ENCODE measurements at regions not wholly inside any gene's neighbourhood (a gene's known extent, or its start where the extent isn't known, plus 50 kb on each side); places are given as distances from the start of the nearest gene placed in this dataset.

DNA sequence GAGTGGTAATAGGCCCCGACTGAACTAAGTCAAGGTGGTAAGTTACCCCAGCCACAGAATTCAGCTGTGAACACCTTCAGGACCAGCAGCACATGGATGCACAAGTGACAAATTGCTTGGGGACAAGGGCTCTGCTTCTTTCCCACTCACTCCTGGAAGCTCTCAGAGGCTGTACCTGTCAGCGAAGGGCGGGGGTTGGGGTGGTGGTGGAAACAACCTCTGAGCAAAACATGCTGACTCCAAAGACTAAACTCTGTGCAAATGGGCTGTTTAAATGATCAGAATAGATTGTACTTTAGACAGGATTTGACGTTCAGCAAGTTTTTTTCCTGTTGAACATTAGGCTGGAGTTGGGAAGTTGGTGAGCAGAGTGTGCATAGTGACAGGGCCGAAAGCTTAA, 544.5 kb upstream of the ZNF608 start:
- Mint-ChIP-seq H3K27ac (no peak overlapping the region), H3K27me3 (no peaks in the 10 kb centered on the region), H3K4me3 (no peak overlapping the region), H3K36me3 (no peaks in the 10 kb centered on the region), H3K9me3 (peaks cover 0 to 11% (median 0%) of the 10 kb centered on the region in 9 donors), H3K4me1 (peaks cover 0 to 6% (median 0%) of the 10 kb centered on the region in 4 donors)
- no peak for DNase-seq
- no peak for ATAC-seq
- POLR2A ChIA-PET: no interaction called here

DNA sequence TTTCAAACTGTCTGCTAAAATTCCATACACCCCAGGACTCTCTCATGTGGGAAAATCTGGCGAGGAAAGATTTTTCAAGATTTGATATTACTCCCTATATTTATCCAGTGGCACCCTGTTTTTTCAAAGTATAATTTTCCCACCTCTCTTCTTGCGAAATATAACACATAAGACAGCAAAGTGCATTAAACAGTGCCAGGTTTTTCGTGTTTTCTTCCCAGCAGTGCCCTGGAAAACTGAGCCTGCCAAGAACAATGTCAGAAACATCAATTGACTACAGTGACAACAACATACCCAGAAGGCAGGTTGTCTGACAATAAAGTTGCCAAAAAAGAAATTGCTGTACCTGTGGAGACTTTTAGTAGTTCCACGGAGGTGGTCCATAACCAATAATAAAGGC, 545.0 kb upstream of the ZNF608 start:
- Mint-ChIP-seq H3K4me1 (peaks cover 0 to 6% (median 0%) of the 10 kb centered on the region in 4 donors), H3K27me3 (no peaks in the 10 kb centered on the region), H3K27ac (no peak overlapping the region), H3K36me3 (no peaks in the 10 kb centered on the region), H3K9me3 (peaks cover 0 to 11% (median 0%) of the 10 kb centered on the region in 9 donors), H3K4me3 (no peak overlapping the region)
- ATAC-seq: no peak
- POLR2A ChIA-PET: no interaction called here
- no peak for DNase-seq

DNA sequence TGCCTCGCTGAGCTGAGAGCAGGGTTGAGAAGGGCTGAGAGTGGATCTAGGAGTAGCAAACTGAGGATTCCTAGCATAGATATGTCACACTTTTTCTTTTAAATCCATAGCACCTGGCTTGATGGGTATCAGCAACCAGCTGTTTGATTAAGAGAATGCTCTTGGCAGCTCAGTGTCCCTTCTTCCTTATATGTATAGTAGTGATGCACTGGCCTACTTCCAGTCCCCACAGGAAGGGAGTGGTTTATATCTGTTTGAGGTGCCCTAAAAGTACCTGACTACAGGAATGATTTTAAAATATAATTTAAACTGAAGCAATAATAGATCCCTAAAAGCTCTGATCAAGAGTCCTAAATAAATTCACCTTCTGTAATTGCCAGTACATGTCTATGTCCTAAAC, 546.8 kb upstream of the ZNF608 start:
- POLR2A ChIA-PET: no interaction called here

DNA sequence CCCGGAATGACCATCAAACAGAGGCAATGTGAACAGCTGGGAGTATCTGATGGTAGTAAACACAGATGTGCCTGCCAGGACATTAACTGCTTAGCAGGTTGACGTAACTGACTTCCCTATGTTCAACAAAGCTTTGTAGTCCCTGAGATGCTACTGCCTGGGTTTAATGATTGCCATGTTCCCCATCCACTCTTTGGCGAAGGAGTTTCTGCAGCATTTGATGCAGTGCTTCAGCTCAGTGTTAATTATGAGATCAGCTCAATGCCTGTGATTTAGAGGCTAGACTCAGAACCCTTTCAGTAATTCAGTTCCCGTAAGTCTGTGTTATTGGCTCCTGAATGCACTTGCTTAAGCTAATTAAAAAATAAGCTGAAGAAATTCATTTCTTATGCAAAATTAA, 547.3 kb upstream of the ZNF608 start:
- no peak overlapping the region for H3K27ac Mint-ChIP-seq
- no peak overlapping the region for H3K4me3 Mint-ChIP-seq
- H3K4me1 Mint-ChIP-seq: peaks cover 0 to 6% (median 0%) of the 10 kb centered on the region in 4 donors
- H3K9me3 Mint-ChIP-seq: peaks cover 0 to 11% (median 0%) of the 10 kb centered on the region in 9 donors
- no peaks in the 10 kb centered on the region for H3K36me3 Mint-ChIP-seq
- H3K27me3 Mint-ChIP-seq: no peaks in the 10 kb centered on the region
- ATAC-seq: no peak
- no peak for DNase-seq
- POLR2A ChIA-PET: no interaction called here

More for the DNA sequence above, 546.8 kb upstream of the ZNF608 start:
- no peaks in the 10 kb centered on the region for H3K27me3 Mint-ChIP-seq
- no peak overlapping the region for H3K27ac Mint-ChIP-seq
- no peak for DNase-seq
- no peak for ATAC-seq
- H3K9me3 Mint-ChIP-seq: peaks cover 0 to 11% (median 0%) of the 10 kb centered on the region in 9 donors
- H3K4me3 Mint-ChIP-seq: no peak overlapping the region
- peaks cover 0 to 6% (median 0%) of the 10 kb centered on the region in 4 donors for H3K4me1 Mint-ChIP-seq
- no peaks in the 10 kb centered on the region for H3K36me3 Mint-ChIP-seq

DNA sequence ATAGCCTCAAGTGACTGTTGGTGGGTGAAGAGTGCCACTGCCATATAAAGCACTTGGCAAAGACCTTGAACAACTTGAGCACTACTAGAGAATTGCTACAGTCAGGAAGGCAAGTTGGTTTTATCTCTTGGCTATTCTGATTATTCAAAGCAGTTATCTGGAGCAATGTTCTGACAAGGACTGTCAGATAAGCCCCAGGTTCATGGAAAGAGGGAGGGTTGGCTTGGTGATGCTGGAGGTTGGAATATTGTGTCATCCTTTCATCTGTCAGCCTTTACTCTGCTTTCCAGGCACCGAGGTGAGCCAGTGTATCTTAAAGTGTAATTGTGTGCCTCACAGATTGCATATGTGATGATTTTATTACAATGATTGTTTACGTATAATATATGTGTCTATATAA, 548.4 kb upstream of the ZNF608 start:
- Mint-ChIP-seq H3K4me3 (no peak overlapping the region), H3K27me3 (no peaks in the 10 kb centered on the region), H3K36me3 (no peaks in the 10 kb centered on the region), H3K4me1 (peaks cover 0 to 6% (median 0%) of the 10 kb centered on the region in 4 donors), H3K27ac (no peak overlapping the region), H3K9me3 (peaks cover 0 to 11% (median 0%) of the 10 kb centered on the region in 9 donors)
- DNase-seq: no peak
- ATAC-seq: no peak
- POLR2A ChIA-PET: no interaction called here

DNA sequence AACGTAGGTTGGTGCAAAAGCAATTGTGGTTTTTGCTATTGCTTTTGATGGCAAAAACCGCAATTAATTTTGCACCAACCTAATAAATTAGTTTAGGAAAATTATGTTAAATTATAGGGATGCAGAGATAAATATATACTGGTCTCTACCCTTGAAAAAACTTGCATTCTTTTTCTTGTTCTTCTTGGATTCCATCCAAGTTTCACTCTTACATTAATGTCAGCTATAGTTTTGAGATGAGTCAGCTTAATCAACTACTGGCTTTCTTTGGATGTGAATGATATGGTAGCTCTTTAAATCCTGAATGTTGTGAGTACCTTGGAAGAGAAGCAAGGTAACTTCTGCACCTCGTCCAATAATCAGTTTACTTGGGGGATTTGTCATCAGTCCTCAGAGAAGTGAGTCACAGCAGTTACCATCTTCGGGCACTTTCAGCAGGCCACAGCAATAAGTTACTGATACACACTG, 549.0 kb upstream of the ZNF608 start:
- Mint-ChIP-seq H3K36me3 (no peaks in the 10 kb centered on the region), H3K27ac (no peak overlapping the region), H3K4me3 (no peak overlapping the region), H3K9me3 (peaks cover 0 to 11% (median 0%) of the 10 kb centered on the region in 9 donors), H3K4me1 (peaks cover 0 to 6% (median 0%) of the 10 kb centered on the region in 4 donors), H3K27me3 (no peaks in the 10 kb centered on the region)
- POLR2A ChIA-PET: no interaction called here
- DNase-seq: no peak
- ATAC-seq: no peak

DNA sequence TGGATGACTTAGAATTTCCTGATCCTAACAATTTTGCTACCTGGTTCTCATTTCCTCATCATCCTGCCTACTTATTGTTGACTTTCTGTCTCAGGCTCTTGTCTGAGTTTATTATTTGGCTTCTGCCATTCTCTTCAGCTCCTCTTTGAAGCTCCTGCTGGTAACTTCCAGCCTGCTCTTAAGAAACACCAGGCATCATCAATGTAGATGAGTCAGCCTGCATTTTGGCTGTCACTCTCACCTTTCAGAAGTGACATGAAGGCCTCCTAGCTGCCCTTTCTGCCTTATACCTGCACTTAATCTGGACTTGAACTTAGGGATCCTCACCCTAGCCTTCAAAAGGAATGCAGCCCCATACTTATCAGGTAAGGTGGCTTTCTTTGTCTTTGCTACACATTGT, 551.8 kb upstream of the ZNF608 start:
- Mint-ChIP-seq H3K4me3 (no peak overlapping the region), H3K36me3 (no peaks in the 10 kb centered on the region), H3K9me3 (peaks cover 0 to 4% (median 0%) of the 10 kb centered on the region in 9 donors), H3K27ac (no peak overlapping the region), H3K4me1 (no peaks in the 10 kb centered on the region), H3K27me3 (no peaks in the 10 kb centered on the region)
- ATAC-seq: no peak
- DNase-seq: no peak
- POLR2A ChIA-PET: no interaction called here

DNA sequence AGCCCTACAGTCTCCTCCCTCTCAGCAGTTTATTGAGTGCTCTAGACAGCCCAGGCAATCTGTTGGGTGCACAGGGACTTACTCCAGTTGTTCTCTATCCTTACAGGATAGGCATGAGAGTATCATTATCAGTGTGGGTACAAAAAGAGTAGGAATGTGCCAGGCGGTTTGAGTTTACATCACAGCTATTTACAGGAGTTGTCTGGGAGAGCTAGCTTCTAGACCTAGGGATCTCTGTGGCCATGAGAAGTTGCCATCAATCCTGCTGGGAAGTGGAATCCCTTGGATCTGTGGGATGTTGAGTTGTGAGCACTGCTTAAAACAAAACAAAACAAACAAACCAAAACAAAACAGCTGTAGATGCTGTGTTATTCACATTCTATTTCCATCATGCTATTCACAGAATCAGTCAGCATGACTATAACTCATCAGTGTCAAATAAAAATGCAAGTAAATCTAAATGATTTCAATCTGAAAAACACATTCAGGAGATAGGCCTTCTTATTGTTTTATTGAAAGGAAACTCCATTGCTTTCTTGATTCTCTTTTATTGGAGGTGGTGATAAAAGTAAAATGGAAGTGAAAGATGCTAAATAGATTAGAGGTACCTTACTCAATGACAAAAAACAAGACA, 552.4 kb upstream of the ZNF608 start:
- no peaks in the 10 kb centered on the region for H3K36me3 Mint-ChIP-seq
- H3K4me3 Mint-ChIP-seq: no peak overlapping the region
- no peaks in the 10 kb centered on the region for H3K4me1 Mint-ChIP-seq
- H3K27ac Mint-ChIP-seq: no peak overlapping the region
- H3K9me3 Mint-ChIP-seq: peaks cover 0 to 4% (median 0%) of the 10 kb centered on the region in 9 donors
- no peak for DNase-seq
- POLR2A ChIA-PET: no interaction called here
- no peaks in the 10 kb centered on the region for H3K27me3 Mint-ChIP-seq
- ATAC-seq: no peak

DNA sequence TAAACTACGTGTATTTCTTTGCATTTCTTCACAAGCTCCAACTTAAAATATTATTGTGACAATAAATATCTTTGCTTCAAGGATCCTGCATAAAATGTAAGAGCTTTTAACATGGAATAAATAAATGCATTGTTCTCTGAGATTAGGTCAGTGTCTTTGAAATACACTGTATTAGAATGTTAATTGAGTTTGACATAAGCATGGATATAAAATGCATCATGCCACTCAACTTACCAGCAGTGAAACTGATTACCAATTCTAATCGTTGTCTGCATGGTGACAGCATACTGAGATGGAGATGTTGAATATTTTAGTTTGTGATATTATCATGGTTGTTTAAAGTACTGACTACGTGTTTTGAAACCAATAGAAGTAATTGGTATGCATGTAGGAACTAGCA, 555.3 kb upstream of the ZNF608 start:
- H3K27me3 Mint-ChIP-seq: no peaks in the 10 kb centered on the region
- DNase-seq (no peak), ATAC-seq (no peak)
- H3K4me3 Mint-ChIP-seq: no peak overlapping the region
- no peak overlapping the region for H3K27ac Mint-ChIP-seq
- H3K36me3 Mint-ChIP-seq: peaks cover 0 to 4% (median 0%) of the 10 kb centered on the region in 3 donors
- H3K9me3 Mint-ChIP-seq: peaks cover 0 to 9% (median 4%) of the 10 kb centered on the region in 9 donors
- no peaks in the 10 kb centered on the region for H3K4me1 Mint-ChIP-seq
- POLR2A ChIA-PET: no interaction called here

DNA sequence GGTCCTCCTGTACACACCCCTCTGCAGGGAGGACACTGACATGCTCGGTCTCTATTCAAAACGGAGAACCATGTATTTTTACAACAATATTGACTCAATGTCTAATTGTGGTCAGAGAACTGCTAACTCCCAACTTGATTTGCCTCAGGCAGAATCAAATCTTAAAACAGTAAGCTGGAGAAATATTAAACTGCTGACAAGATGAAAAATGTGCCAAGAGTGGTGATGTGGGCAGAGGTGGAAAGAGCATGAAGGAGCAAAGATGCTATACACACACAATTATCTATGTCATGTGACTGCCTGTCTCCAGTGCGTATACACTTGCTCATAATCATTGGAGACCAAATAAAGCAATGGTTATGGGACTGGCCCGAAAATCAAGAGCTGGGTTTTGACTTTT, 556.1 kb upstream of the ZNF608 start:
- H3K27ac Mint-ChIP-seq: no peak overlapping the region
- H3K27me3 Mint-ChIP-seq: no peaks in the 10 kb centered on the region
- H3K36me3 Mint-ChIP-seq: peaks cover 0 to 4% (median 0%) of the 10 kb centered on the region in 3 donors
- H3K9me3 Mint-ChIP-seq: peaks cover 0 to 18% (median 5%) of the 10 kb centered on the region in 9 donors
- ATAC-seq (no peak), DNase-seq (no peak)
- H3K4me3 Mint-ChIP-seq: no peak overlapping the region
- POLR2A ChIA-PET: no interaction called here
- H3K4me1 Mint-ChIP-seq: no peaks in the 10 kb centered on the region

DNA sequence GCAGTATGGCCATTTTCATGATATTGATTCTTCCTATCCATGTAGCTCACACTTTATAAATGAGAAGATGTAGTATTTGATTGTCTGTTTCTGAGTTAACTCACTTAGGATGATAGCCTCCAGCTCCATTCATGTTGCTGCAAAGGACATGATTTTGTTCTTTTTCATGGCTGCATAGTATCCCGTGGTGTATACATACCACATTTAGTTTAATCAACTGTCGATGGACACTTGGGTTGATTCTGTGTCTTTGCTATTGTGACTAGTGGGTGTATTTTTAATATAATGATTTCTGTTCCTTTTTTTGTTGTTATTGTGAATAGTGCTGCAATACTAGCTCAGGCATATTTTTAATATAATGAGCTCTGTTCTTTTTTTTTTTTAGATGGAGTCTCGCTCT, 560.3 kb upstream of the ZNF608 start:
- Mint-ChIP-seq H3K27ac (no peak overlapping the region), H3K4me1 (no peaks in the 10 kb centered on the region), H3K27me3 (no peaks in the 10 kb centered on the region), H3K9me3 (peaks cover 0 to 25% (median 11%) of the 10 kb centered on the region in 9 donors), H3K36me3 (peaks cover 0 to 4% (median 0%) of the 10 kb centered on the region in 3 donors), H3K4me3 (no peak overlapping the region)
- POLR2A ChIA-PET: no interaction called here
- DNase-seq: no peak
- ATAC-seq: no peak

DNA sequence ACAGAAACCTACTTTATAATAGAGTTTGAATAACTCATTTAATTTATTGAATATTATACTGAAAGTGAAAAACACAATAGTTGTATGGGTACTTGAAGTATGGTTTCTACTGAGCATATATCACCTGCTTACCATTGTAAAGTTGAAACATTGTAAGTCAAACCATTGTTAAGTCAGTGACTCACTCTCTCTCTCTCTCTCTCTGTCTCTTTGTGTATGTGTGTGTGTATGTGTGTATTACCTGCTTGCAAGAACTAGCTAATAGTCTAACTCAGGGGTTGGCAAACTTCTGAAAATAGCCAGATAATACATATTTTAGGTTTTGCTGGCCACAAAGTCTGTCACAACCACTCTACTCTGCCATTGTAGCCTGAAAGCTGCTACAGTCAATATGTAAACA, 564.3 kb upstream of the ZNF608 start:
- POLR2A ChIA-PET: no interaction called here
- Mint-ChIP-seq H3K36me3 (peaks cover 0 to under 1% (median 0%) of the 10 kb centered on the region in 3 donors), H3K27ac (no peak overlapping the region), H3K27me3 (no peaks in the 10 kb centered on the region), H3K9me3 (peaks cover 0 to 28% (median 15%) of the 10 kb centered on the region in 9 donors), H3K4me3 (no peak overlapping the region), H3K4me1 (no peaks in the 10 kb centered on the region)
- DNase-seq (no peak), ATAC-seq (no peak)

DNA sequence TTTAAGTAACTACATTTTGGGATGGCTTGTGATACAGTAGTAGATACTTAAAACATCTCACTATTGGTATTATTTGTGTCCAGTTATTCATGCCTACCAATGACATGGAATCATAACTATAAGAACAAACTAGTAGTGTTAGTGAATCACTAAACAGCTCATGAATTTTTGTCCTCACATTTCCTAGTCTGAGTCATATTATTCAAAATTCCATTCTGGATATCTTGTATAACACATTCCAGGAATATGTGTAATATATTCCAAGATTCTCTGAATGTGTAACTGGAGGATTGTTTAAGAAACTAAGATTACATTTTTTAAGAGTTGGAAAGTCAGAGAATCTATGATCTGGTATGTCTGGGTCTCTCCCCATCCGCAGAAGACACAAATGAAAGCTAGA, 565.3 kb upstream of the ZNF608 start:
- H3K36me3 Mint-ChIP-seq: no peaks in the 10 kb centered on the region
- H3K9me3 Mint-ChIP-seq: peaks cover 0 to 24% (median 11%) of the 10 kb centered on the region in 9 donors
- ATAC-seq: no peak
- H3K27ac Mint-ChIP-seq: no peak overlapping the region
- no peak for DNase-seq
- no peaks in the 10 kb centered on the region for H3K4me1 Mint-ChIP-seq
- no peaks in the 10 kb centered on the region for H3K27me3 Mint-ChIP-seq
- POLR2A ChIA-PET: no interaction called here
- no peak overlapping the region for H3K4me3 Mint-ChIP-seq

DNA sequence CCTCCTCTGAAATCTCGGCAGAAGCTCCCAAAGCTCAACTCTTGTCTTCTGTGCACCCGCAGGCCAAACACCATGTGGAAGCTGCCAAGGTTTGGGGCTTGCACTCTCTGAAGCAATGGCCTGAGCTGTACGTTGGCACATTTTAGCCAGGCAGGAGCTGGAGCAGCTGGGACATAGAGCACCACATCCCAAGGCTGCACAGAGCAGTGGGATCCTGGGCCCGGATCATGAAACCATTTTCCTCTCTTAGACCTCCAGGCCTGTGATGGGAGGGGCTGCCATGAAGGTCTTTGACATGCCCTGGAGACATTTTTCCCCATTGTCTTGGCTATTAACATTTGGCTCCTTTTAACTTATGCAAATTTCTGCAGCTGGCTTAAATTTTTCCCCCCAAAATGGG, 567.1 kb upstream of the ZNF608 start:
- POLR2A ChIA-PET: no interaction called here
- Mint-ChIP-seq H3K4me3 (no peak overlapping the region), H3K9me3 (peaks cover 0 to 20% (median 4%) of the 10 kb centered on the region in 9 donors), H3K27ac (no peak overlapping the region), H3K4me1 (no peaks in the 10 kb centered on the region), H3K27me3 (no peaks in the 10 kb centered on the region), H3K36me3 (no peaks in the 10 kb centered on the region)
- ATAC-seq: no peak
- no peak for DNase-seq
